SW 1271 (cell line): ENCODE measurements at regions not wholly inside any gene's neighbourhood (a gene's known extent, or its start where the extent isn't known, plus 50 kb on each side); places are given as distances from the start of the nearest gene placed in this dataset.

Experiments used
- DNase-seq, 2 experiments: peaks; one replicate each; lab custom pipeline; 2025; lab: John Stamatoyannopoulos, UW

DNA sequence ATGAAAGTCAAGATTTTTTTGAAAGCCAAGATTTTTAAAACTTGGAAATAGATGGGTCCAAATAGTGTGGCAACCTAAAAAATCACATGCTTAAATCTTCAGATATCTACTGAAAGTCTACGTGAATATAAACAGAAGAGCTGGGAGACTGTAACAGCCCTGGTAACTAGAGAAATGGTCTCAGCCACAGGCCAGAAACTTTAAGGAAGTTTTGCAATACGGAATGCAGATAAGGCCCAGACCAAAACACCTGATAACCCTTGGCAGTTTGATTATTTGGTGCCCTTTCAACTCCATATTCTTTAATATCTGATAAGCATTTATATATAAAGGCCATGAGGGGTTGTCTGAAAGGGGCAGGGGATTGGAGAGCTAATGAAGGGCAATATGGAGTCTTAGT, 537.3 kb upstream of the TGFBR2 start:
- no peak for DNase-seq

DNA sequence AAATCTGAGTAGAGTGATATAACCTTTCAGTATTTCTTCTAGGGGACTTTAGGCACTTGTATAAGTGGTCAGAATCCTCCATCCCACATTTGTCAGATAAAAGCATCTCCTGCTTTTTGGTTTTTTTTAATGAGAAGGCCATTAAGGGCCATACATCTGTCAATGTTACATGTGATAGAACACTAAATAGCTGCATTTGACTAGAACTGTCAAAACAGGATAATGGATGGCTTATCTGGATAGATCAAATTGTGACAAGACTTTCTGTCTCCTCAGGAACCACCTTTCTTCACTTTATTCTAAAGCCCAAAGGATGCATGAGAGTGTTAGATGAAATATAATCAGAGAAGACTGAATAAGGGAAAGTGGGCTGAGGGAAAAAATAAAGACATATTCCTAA, 533.4 kb upstream of the TGFBR2 start:
- no peak for DNase-seq

DNA sequence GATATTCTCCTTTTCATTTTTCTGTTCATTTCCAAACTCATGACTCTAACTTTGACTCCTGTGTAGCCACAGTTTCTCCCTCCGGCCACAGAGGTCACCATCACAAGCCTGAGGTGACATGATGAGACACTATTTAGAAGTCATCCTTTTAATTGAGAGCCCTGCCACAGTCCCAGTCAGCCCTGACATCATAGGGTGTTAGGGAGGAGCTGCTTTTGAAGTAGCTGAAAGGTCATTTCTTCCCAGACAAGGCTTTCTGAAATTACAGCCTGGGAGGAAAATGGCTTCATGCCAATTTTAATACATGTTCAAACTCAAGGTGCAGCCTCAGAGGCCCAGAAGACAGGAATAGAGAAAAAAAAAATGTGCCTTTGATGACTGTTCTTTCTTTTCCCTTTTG, 532.8 kb upstream of the TGFBR2 start:
- no peak for DNase-seq

DNA sequence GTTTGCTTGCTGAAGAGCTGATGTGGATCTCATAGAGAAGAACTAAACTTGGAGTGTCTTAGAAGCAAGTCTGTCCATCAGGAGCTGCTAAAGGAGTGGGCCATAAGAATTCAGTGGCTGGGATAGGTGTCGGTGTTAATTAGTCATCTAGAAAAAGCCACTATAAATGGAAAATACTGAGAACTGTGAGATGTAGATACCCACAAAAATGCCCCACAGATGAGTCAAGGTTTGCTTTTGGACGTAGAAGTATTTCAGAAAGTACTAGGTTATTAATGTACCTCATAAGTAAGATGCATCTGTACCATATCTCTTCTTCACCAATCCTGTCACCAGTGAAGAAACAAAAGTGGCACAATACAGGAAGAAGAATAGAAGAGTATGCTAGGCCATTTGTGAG, 530.9 kb upstream of the TGFBR2 start:
- DNase-seq = no peak

DNA sequence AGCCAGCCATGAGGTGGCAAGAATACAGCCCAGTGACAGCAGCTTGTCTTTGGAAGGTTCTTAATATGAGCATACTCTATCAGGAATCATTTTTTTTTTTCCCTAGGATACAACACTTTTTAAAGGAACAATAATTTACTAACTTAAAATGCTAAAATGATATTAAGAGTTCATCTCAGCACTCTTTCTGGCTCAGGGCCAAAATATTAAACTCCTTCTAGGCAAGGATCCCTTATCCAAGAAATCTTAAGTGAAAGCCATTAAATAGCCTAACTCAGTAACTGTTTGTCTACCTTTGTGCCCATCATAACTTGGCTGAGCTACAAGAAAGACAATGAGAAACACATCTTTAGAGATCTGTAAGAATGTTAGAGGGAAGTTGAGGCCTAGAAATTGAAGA, 529.5 kb upstream of the TGFBR2 start:
- DNase-seq = no peak

DNA sequence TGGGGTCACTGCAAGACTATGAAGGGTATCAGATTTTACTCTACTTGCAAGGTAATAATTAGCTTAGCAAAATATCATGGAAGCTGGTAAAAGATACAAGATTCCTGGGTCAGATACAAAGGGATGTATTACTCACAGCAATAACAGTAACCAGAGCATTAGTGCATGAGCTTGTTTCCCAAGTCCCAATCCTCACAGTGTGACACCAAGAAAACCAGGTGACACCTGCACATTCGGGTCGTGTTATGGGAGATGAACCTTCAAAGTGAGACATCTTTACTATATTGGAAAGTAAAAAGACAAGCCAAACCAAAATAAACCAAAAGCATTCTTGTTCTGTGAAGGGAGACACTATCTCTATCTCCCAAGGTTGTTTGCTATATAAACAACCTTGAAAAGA, 528.7 kb upstream of the TGFBR2 start:
- no peak for DNase-seq

DNA sequence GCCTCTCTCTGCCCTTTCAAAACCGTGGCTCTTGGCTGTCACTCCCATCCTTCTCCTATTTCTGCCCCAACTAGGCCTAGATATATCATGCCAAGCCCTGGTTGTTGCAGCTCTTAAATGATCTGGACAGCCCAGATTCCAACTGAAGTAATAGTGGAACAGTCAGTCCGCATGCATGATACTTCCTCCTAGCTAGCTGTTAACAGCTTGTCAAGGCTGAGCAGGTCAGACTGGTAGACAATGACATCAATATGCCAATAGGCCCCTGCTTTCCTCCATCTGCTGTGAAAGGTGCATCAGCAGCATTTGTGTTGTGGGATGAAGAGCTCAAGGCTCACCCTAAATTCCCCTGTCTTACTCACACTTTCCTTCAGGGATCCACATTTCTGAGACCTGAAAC, 527.7 kb upstream of the TGFBR2 start:
- DNase-seq = no peak

DNA sequence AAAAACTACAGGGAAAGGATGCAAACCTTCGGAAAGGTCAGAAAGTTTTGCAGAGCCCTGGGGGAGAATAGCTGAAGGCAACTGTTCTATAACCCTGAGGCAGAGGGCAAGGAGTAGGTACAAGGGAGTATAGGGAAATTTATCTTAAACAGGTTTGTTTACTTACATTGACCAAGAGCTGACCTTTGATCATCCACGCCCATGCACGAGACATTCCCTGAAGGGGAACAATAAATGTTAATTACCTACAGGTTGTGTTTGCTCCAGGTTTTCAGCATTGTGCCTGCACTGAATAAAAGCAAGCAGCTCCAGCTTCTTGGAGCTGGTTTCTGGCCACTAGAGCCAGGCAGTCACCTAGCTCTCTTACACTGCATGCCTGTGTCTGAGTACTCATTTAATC, 524.5 kb upstream of the TGFBR2 start:
- no peak for DNase-seq

DNA sequence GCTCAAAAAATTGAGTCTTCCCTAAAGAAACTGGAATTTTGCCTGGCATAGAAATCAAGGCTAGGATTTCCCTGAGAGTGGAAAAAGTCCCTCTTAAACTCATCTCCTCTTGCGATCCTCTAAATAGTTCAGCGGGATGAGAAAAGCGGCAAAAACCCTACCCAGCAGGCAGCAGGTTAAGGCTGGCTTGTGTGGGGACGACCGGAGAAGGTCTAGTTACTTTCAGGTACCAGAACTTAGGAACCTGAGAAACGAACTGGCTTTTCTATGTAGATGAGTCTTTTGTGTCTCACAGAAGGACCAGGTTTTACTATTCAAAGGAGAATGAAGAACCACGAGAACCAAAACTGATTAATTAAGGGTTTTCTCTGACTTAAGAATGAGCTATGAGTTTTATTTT, 523.7 kb upstream of the TGFBR2 start:
- DNase-seq = no peak

DNA sequence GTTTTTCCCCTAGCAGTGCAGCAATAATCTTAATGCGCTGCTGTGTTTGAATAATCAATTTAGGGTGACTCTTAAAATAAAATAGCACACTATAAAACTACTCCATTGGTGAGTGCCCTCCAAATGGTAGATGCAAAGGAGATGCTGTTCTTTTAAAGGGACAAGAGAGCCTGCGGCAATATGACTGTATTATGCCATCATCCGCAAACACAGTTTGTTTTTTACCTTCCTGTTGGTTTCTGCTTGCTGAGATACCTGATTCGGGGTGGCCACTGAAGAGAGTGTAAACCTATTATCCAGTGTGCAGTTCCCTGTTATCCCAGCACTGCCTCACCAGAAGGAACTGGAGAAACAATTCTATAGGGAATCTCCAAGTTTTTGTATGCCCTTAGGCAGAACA, 523.1 kb upstream of the TGFBR2 start:
- no peak for DNase-seq

DNA sequence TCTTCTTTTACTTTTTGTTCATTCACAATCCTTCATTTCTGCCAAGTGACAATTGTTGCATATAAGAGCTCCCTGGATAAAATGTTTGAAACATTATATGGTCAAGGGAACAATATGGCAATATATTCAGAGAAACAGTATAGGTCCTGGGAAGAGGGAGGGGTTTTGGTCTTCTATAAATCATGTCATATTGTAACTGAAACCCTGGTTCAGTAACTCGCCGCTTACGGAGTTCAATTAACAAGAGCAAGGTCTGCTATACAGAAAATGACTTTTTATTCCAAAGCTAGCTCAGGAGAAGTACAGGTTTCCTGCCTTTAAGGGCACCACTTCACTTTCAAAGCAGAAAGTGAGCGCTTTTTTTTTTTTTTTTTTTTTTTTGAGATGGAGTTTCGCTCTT, 522.1 kb upstream of the TGFBR2 start:
- DNase-seq = no peak

DNA sequence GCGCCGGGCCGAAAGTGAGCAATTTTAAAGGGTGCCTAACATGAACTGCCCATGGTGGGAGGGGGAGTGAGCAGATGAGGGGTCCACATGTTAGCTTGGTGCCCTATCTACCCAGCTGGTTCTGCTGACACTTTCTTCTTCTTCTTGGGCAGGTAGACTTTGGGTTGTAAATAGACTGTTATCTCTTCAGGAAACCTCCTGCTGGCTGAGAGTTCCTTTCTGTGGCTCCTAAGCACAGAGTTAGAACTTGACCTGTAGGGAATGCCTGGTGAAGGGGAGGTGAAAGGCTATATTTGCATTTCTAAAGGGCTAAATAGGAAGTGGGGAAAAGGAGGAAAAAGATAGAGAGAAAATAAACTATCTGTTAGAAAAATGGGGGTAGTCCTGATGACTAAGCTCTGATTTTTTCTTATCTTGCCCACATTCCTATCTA, 521.4 kb upstream of the TGFBR2 start:
- no peak for DNase-seq

DNA sequence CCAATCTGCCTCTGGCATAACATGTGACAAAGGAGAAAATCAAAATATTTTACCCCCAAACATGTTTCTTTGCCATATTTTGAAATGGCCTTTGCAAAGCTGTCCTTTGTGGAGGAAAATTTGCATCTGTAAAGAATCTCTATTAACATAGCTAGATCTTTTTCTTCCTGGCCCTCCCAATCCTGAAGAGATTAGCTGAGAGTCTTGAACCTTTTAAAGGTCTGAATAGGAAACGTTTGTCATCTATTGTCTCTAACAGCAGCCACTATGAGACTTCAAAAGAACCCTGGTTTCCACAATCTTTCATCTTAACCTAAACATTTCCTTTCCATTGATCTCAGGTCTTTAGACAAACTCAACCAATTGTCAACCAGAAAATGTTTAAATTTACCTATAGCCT, 520.9 kb upstream of the TGFBR2 start:
- DNase-seq = no peak

DNA sequence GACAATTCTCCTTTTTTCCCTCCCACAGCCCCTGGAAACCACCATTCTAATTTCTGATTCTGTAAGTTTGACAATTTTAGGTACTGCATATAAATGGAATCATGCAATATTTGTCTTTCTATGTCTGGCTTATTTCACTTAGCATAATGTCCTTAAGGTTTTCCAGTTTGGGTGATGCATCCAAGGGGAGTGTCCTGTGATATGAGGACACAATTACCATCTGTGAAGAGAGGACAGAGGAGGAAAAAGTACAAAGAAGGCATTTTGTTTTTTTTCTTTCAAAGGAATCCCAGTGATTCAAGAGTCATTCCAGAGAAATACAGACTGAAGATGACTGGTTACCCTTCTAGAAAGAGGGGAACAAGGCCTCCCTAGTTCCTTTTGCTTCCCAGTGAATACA, 514.7 kb upstream of the TGFBR2 start:
- no peak for DNase-seq

DNA sequence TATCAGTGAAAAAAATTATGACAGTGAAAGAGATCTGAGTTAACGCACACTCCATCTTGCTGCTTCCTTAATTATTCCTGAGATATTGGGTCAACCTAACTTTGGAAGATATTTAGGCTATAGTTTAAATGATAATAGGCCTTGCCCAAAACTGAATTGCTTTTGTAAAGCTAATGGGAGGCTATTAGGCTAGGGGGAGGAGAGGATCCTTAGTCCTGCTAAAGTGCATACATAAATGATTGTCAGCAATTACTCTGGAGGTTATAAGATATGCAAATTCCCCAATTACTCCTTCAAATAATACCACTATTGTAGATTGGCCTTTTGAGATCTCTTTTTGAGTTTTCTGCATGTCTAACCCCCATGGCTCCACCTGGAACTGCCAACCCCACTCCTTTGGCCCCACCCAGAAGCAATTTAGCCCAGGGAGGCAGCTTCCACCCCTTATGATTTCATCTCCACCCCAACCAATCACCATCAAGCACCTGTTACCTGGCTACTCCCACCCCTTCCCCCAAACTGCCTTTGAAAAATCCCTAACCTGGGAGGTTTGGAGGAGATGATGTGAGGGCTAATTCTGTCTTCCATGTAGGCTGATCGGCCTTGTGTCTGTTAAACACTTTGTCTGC, 509.3 kb upstream of the TGFBR2 start:
- DNase-seq = no peak

DNA sequence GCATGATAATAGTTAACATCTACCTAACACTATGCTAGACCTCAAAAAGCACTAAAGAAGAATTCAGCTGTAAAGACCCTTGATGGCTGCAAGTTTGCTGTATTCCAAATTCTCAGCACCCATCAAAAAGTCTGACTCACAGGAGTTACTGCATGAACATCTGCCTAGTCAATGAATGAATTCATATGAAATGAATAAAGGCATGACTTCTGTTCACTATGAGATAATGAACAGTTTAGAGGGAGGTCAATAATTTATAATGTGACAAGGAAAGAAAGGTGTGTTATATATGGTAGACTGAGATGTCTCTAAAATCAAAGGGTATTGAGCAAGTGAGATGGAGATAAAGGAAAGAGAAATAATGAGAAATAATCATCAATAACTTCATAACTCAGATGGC, 508.2 kb upstream of the TGFBR2 start:
- DNase-seq = no peak

DNA sequence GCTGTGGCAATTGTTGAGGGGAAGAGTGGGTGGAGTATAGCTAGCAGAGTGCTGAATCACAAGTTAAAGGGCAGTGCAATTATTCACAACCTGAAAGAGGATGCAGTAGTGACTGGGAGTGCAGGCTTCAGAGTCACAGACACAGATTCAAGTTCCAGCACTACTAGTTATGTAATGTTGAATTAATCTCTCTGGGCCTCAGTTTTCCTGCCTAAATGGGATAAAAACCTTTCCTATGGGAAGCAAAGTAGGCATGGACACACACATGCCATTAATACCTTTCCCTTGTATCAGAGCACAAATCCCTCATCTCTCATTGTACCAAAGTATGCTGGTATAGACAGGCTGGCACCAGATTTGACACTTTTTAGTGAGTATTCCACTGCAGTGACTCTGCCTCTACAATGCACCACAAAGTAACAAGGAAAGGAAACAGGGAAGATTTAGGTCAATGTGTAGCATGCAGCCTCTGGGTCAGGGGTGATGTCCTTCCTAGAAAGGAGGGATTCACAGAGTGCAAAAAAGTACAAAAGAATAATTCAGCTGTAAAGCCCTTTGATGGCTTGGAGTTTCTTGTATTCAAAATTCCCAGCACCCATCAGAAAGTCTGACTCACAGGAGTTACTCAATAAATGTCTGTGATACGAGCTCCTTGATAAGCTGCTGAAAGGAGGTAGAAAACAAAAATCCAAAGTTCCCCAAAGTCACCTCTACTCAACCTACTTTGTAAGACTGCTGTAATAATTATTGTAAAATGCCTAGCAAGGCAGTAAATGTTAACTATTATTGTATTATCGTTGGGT, 507.5 kb upstream of the TGFBR2 start:
- peak in 1 of 2 experiments; percentile 23 for DNase-seq

DNA sequence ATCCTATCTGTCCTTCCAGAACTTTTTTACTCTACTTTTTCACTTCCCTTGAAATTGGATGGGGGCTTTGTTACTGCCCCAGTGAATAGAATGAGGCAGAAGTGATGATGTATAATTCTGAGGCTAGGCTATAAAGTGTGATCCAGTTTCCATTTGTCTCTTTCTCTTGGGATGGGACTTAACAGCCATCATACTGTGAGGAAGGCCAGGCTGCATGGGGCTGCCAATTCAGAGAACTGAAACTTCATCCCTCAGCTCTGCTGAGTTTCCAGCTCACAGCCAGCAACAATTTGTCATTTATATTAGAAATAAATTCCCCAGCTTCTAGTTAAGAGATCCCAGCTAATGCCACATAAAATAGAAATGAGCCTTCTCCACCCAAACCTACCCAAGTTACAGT, 504.0 kb upstream of the TGFBR2 start:
- no peak for DNase-seq

DNA sequence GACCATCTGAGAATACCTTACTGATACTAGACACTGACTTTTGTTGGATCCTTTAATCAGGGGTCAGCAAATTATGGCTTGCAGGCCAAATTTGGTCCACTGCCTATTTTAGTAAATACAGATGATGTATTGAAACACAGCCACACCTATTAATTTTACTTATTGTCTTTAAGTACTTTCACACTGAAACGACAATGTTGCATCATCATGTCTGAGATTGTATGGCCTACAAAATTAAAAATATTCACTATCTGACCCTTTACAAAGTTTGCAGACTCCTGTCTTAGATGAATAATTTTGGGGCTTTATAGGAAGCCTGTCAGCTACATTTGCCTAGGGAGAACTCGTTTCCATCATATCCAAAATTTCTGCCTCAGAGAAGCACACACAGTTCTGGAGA, 503.2 kb upstream of the TGFBR2 start:
- DNase-seq = no peak

DNA sequence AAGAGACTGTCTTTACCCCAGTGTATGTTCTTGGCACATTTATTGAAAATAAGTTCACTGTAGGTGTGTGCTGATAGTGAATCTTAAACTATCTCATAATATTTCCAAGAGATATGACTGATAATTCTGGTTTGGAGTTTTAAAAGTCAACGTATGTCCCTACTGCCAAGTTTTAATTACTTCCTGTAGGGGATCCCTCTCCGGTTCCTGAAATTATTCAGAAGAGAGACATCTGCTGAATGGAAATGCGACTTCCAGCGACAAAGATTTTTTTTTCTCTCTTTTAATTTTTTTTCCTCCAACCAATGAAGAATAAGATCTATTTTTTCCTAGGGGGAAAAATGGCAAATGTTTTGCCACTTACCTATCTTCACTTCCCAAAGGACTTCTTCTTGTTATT, 498.9 kb upstream of the TGFBR2 start:
- DNase-seq = no peak

DNA sequence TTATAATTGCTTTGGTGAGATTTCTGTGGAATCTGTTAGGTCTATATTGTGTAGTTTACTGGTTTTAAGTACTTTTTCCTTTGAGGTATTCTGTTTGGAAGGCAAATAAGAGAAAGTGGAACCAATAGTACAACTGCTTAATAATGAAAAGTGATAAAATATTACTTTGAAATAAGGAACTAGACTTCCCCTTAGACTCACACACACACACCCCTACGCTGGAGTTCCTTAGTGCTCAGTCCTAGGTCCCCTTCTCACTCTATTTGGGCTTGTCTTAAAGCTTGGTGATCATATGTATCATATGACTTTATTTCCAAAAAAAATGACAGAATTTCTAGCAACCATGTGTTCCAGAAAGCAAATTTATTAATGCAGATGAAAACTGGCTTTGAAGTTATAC, 494.0 kb upstream of the TGFBR2 start:
- DNase-seq = no peak

DNA sequence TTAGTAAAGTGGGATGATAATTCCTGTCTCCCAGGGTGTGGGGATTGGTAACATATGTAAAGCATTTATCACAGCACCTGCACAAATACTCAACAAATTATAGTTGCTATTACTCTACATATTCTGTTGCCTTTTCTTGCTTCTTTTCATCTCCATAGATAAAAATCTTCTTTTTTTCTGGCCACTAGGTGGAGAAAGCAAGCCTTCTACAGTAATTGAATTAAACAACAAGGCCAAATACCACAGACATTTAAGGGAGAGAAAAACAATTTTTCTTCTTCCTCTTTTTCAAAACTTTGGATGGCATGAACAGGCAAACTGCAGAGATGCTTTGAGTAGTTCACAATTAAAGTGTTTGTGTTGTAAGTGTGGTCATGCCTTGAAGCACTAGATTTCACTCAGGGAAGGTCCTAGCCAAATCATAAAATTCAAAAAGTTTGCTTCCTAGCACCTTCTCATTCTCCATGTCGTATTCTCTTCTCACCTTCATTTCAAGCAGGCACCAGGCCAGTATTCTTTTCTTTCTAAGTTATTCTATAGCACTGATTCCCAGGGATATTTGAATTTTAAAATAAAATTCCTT, 493.4 kb upstream of the TGFBR2 start:
- DNase-seq = peak in 1 of 2 experiments; percentile 73

DNA sequence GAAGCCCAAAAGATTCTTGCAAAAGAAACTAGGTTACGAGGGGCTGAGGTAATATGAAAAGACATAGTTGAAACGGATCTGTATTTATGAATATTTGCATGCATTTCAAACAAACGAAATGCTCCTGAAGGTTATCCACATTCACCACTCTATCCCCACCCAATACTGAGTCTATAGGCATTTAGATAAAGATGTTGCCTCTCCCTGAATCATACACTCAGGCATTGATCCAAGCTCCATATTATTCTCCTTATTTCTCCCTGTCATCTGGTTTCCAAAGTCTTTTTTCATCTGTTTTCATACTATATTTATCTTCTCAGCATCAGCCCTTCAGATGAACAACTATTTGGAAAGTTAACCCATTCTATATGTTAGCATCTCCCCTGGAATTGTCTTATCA, 492.5 kb upstream of the TGFBR2 start:
- no peak for DNase-seq

DNA sequence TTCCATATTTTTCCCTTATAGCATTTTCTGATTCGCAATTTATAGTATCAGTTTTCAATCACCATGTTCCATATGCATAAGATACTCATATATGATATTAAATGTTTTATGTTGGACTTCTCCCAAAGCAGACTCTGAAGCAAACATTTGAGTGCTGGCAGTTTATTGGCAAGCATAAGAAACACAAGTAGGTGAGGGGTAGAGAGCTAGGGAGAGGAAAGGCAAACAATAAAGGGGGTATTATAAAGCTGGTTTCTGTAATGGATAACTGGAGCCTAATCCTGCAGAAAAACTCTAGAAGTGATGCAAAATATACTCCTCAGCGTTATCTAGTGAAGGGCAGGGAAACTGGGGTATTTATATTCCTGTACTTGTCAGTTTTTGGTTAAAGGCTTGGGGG, 491.5 kb upstream of the TGFBR2 start:
- DNase-seq = no peak
